ENCODE measurements at regions not wholly inside any gene's neighbourhood (a gene's known extent, or its start where the extent isn't known, plus 50 kb on each side); places are given as distances from the start of the nearest gene placed in this dataset.

DNA sequence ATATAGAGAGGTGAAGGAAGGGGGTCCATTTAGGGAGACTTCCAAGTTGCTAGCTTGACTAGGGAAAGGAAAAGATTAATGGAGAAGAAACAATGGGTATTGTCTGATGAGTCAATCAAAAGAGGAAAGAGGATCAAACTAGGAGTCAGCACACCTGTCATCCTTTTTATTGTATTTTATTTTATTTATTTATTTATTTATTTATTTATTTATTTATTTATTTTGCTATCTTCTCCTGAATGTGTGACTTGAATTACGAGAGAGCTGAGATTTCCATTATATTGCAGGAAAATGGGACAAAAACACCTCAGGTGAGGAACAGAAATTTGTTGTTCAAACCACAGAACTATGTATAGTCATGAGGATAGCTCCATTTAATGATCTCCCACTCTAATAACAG lies 58.9 kb downstream of the NUDT11 start:
- DNase-seq = no peak

DNA sequence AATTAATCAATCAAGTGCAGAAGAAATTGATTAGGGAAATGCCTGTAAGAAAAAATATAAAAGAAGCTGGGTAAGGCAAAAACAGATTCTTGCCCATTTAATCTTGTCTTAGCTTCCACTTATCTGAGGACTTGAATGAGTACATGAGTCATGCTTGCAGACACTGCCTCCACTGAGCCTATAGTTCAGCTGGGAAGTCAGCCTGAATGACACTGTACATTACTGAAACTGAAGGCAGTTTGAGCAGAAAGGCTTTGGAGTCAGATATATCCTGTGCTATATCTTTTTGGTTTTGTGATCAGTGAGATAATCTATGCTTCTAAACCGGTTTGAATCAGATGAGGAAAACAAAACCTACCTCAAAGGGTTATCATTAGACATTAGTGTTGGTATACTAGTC lies 61.3 kb downstream of the NUDT11 start:
- DNase-seq = no peak

DNA sequence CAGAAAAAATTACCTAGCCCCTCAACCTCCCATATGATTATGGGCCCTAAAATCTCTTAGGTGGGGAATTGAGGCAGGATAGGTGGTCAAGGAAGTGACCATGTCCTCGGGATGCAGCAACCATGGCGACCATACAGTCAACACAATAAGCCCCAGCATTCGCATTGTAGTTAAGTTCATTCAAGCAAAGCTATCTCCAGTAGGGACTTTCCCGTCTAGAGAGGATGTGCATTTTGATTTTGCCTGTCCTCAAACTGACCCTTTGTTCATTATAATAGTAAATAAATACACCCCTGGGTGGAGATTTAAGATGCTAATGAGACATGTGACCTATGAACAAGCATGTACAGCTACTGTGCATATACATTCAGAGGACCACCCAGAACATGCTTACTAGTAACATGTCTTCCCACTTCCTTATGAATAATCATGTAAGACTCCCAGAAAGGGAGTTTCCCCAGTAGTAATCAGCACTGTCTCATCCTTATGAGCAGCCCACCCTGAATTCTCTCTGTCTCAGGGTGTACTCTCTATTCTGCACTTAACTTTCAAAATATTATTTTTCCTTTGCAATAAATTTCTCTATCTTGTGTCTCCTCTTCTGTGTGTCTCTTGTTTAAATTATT lies 74.3 kb downstream of the NUDT11 start:
- DNase-seq = no peak

DNA sequence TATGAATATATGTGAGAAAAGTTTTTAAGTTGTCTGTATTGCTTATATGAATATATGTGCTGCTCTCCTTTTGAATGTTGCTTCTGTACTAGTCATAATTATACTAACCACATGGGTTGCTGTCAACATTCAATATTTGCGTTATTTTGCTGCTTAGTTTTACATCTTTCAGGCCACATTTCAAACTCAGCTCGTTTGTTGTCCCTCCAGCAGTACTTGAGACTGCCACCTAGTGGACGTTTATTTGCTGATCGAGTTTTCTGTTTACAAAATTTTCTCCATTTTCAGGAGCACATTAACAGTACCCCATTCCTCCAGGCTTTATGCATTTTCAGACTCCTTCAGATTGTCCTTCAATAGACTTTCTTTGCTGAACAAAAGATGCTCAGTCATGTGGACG lies 75.8 kb downstream of the NUDT11 start:
- DNase-seq = no peak

DNA sequence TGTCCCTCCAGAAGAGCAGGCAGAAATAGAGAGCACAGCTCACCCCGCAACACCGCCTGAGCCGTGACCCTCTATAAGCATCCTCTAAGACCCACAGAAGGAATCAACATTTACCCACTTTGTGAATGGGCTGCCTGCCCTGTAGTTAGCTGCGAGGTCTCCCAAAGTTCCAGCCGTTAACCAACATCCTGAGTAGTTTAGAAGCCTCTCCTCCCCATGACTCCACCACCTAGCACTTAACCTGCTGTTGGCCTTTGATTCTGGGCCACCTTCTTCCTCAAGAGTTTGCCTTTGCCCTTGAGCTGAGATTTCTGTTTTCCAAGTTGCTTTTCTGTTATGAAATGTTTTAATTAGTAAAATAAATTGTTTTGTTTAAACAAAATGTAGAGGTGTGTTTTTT lies 75.8 kb downstream of the NUDT10 start:
- DNase-seq = no peak

DNA sequence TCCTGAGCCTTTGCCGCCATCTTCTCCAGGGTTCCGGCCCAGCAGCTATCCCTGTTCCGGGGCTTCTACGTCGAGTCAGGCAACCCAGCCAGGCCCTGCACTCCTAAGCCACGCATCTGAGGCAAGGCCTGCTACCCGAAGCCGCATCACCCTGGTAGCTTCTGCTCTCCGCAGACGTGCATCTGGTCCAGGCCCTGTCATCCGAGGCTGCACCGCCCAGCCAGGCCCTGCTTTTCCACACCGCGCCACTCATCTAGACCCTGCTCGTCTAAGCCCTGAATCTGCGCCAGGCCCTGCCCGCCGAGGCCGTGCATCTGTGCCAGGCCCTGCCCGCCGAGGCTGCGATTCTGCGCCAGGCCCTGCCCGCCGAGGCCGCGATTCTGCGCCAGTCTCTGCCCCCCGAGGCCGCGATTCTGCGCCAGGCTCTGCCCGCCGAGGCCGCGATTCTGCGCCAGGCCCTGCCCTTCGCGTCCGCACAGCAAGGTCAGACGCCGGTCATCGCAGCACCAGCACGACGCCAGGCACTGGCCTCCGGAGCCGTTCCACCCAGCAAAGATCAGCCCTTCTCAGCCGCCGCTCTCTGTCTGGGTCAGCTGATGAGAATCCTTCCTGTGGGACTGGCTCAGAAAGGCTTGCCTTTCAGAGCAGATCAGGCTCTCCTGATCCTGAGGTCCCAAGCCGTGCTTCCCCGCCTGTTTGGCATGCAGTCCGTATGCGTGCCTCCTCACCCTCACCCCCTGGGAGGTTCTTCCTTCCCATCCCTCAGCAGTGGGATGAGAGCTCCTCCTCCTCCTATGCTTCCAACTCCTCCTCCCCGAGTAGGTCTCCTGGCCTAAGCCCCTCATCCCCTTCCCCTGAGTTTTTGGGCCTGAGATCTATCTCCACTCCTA lies 75.1 kb downstream of the NUDT10 start:
- no peak for DNase-seq

DNA sequence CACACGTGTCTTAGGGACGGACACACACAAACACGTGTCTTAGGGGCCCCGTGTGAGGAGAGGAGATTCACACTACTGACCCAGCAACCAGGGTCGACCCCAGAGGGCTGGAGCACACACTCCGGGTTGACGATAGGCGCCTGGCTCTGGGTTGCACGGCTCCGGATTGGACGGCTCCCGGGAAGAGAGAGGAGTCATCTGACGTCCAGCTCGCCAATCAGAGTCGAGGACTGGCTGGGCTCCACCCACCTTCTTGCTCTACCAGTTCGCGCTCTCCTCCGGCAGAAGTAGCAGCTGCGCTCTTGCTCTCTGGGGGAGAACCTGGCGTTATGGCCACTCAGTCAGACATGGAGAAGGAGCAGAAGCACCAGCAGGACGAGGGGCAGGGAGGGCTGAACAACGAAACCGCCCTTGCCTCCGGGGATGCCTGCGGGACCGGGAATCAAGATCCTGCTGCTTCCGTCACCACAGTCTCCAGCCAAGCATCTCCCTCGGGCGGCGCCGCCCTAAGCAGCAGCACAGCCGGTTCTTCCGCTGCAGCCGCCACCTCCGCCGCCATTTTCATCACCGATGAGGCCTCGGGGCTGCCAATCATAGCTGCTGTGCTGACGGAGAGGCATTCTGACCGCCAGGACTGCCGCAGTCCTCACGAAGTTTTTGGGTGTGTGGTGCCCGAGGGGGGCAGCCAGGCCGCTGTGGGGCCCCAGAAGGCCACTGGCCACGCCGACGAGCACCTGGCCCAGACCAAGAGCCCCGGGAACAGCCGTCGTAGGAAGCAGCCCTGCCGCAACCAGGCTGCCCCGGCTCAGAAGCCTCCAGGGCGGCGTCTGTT lies 74.3 kb downstream of the NUDT10 start:
- DNase-seq = no peak

DNA sequence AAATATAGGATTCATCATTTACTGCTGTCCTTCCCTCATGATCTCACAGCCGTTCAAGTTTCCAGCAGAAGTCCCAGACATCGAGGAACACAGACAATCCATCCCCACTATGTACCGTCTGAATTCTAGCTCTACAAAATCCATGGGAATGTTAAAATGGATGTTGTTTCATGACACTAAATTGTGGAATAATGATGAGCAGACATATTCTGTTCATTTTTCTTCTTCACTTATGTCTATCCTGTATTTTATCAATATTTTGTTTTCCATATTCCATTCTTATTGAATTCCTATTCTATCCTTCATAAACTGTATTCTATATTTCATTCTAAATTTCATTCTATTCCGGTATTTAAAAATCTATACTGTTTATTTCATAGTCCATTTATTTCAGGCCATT lies 71.8 kb downstream of the NUDT10 start:
- no peak for DNase-seq

DNA sequence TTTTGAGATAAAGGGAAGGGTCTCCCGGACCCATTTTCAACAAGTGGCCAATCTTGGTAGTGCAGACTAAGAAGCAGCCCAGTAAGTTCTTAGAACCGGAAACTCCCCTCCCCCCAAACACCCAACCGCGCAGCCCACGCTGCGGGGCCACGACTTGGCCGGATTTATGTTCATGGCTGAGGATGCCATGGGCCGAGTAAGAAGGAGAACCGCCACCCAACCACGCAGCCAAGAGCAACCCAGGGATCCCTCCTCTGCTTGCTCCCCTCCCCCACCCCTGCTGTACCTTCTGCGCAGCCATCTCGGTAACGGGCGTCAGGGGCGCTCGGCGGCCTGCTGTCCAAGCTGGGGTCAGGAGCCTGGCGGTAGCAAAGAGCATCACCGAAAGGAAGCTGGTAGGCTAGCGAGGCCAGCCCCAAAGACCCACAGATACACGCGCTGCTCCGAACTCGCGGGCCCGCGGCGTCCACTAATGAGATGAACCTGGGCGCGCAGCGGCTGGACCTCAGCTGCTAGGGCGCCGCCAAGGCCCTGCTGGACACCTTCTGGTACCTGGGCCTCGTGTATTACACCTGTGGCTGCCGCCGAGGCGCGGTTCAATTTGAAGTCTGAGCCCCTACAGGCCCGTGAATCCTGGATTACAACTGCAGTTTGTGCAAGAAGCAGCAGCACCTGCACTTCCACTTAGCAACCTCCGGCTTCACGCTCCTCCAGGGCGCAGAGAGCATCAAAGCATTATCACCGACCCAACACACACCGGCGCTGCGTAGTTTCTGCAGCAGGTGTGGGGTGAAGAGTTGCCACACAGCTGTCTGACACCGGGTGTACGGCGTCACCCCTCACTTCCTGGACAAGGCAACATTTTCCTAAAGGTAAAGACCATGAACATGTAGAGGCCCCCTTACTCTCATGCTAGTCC lies 63.4 kb downstream of the NUDT10 start:
- DNase-seq = peak; percentile 66

DNA sequence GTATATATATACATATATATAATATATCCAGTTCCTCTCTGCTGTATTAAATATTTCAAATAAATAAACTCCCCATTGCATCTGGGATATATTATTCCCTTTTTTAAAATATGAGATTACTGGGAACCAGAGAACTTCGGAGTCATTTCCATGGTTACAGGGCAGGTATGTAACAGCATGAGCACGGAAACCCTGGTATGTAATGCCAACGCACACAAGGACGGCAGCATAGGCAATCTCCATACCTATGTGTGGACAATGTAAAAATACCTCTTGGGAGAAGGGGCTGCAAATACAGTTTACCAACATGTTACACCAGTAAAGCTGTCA lies 62.8 kb downstream of the NUDT10 start:
- no peak for DNase-seq

Data from activated T-cell treated with anti-CD3 and anti-CD28 coated beads, Interleukin-2, amount 50 U/mL, for 1 hour (primary cell).